ENCODE measurements at regions not wholly inside any gene's neighbourhood (a gene's known extent, or its start where the extent isn't known, plus 50 kb on each side); places are given as distances from the start of the nearest gene placed in this dataset.

- Mint-ChIP-seq H3K27ac (no peak overlapping the region), H3K27me3 (no peaks in the 10 kb centered on the region), H3K36me3 (no peaks in the 10 kb centered on the region), H3K9me3 (peaks cover 0 to 2% (median 2%) of the 10 kb centered on the region in 3 donors), H3K4me3 (no peak overlapping the region), H3K4me1 (no peaks in the 10 kb centered on the region)
These were observed 208.7 kb downstream of the KITLG start for GRCh38 chr12:88371416-88372183.

DNA sequence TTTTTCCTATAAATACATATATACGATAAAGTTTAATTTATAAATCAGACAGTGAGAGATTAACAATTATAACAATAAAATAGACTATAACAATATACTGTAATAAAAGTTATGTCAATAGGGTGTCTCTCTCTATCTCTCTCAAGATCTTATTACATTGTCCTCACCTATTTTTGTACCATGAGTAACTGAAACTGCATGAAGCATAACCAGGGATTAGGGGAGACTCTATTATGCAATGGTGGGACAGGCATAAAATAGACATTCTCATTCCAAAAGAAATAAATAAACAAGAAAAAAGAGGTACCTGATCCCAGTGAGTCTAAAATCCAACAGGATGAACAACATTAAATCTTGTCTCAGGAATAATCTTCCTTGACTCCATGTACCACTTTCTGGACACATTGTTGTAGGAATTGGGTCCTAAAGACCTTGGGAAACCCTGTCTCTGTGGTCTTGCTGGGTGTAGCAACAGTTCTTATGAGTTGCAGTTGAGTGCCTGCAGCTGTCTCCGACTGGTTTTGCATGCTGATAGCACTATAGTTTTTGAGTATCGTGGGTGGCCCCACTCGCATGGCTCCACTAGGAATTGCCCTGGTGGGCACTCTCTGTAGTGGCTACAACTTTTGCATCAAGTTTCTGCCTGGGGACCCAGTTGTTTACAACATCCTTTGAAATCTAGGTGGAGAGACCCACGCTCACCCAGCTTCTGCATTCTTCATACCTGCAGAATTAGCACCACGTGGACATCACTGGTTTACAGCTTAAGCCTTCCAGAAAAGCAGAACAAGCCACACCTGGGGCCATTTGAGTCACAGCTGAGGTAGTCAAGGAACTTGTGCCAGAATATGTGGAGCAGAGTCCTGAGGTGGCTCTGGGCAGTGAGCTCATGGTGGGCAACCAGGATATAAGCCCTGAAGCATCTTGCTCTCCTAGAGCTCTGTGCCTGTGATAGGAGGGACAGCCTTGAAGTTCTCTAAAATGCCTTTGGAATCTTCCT, 204.7 kb downstream of the KITLG start:
- no peaks in the 10 kb centered on the region for H3K27me3 Mint-ChIP-seq
- no peaks in the 10 kb centered on the region for H3K4me1 Mint-ChIP-seq
- no peak overlapping the region for H3K27ac Mint-ChIP-seq
- H3K9me3 Mint-ChIP-seq, result peaks cover 0 to 2% (median 2%) of the 10 kb centered on the region in 3 donors
- H3K4me3 Mint-ChIP-seq, result no peak overlapping the region
- no peaks in the 10 kb centered on the region for H3K36me3 Mint-ChIP-seq

DNA sequence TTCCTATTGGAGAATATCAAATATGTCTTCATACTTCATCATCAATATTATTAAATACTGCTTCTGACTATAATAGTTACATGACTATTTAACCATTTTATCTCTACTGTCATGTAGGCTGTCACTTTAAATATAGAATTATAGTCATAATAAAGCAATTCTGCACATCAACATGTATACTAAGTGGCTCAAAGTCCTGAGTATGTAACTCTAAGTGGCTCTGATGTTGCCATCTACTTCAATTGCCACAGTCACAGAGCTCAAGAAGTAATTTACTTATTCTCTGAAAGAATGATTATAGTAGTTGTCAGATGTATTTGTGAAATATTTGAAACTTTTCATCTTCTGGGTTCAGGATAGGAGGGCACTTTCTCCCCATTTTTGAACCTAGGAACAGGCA, 202.3 kb downstream of the KITLG start:
- Mint-ChIP-seq H3K36me3 (no peaks in the 10 kb centered on the region), H3K4me1 (no peaks in the 10 kb centered on the region), H3K27ac (no peak overlapping the region)

DNA sequence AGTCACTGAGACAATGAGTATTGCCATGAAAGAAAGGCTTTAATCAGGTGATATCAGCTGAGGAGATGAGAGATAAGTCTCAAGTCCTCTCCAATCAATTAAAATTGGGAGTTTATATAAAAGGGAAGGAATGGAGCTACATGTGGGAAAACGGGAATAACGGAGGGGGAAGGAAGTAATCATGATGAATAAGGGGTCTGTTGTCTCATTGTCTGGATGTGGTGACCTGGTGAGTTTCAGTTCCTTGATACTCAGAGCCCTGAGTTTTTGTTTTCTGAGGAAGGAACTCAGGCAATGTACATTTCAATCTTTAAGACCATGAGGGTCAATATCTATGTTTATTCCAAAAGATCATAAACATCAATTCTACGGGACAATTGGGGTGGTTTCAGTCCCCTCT, 198.8 kb downstream of the KITLG start:
- no peaks in the 10 kb centered on the region for H3K36me3 Mint-ChIP-seq
- peaks cover 0 to 3% (median 2%) of the 10 kb centered on the region in 3 donors for H3K9me3 Mint-ChIP-seq
- H3K4me3 Mint-ChIP-seq, result no peak overlapping the region
- no peak overlapping the region for H3K27ac Mint-ChIP-seq
- H3K27me3 Mint-ChIP-seq, result no peaks in the 10 kb centered on the region
- H3K4me1 Mint-ChIP-seq, result peaks cover 0 to 3% (median 0%) of the 10 kb centered on the region in 3 donors

More for the DNA sequence above, 202.3 kb downstream of the KITLG start:
- Mint-ChIP-seq H3K9me3 (peaks cover 0 to 2% (median 2%) of the 10 kb centered on the region in 3 donors), H3K27me3 (no peaks in the 10 kb centered on the region), H3K4me3 (no peak overlapping the region)

GRCh38 chr12:88383405-88383804, 196.9 kb downstream of the KITLG start:
- Mint-ChIP-seq H3K4me1 (peaks cover 0 to 3% (median 0%) of the 10 kb centered on the region in 3 donors), H3K4me3 (no peak overlapping the region), H3K9me3 (peaks cover 0 to 2% (median 1%) of the 10 kb centered on the region in 3 donors), H3K27ac (no peak overlapping the region), H3K27me3 (no peaks in the 10 kb centered on the region), H3K36me3 (no peaks in the 10 kb centered on the region)

DNA sequence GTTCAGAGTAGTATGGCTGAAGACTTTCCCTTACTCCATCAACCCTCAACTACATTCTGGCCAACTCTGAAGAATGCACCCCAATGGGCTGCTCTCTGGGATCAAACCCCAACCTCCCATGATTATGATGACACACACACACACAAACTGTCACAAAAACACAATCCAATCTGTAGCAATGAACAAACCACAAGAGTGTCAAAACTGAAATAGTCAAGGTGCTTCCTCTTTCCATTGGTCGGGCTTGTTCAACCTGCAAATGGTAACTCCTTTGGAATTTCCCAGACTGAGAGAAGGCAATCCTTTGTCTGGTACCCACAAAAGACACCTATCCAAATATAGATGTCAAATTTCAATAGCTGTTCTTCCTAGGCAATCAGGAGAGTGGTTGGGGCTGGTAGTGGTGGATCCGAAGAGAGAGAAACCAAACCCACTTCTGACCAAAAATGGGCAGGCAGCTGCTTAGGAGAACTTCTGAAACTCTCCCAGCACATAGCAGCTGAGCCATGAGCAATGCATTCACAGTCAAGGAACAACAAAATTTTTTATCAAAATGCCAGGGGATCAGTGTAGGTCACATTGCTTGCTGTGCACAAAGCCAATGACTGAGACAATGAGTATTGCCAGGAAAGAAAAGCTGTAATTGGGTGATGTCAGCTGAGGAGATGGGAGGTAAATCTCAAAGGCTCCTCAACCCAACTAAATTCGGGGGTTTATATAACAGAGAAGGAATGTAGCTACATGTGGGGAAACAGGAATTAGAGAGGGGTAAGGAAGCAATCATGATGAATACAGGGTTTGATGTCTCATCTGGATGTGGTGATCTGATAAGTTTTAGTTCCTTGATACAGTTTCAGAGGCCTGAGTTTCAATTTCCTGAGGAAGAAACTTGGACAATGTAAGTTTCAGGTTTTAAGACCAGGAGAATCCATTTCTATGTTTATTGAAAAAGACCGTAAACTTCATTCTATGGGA, 191.4 kb downstream of the KITLG start:
- Mint-ChIP-seq H3K9me3 (peaks cover 1 to 4% (median 2%) of the 10 kb centered on the region in 3 donors), H3K27me3 (no peaks in the 10 kb centered on the region), H3K27ac (no peak overlapping the region), H3K4me1 (no peaks in the 10 kb centered on the region), H3K4me3 (no peak overlapping the region), H3K36me3 (no peaks in the 10 kb centered on the region)

DNA sequence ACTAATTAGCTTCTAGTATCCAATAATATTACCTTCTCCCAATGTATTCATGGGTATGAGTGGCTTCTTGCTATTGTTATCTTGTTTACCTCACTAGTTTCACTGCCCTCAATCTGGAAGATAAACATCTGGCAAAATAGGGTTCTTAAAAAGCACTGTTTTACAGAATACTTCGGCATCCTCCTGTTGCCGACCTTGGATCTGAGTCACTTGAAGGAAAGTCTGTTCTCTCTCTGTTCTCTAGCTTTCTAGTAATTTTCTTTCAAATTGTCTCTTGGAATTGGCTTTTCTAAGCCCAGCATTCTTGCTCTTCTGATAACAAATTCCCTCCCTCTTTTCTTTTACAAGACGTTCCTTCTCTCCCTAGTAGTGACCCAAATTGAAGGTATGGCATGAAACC, 189.5 kb downstream of the KITLG start:
- H3K4me3 Mint-ChIP-seq, result no peak overlapping the region
- H3K27ac Mint-ChIP-seq, result no peak overlapping the region
- H3K27me3 Mint-ChIP-seq, result no peaks in the 10 kb centered on the region

GRCh38 chr12:88391556-88391955, 188.7 kb downstream of the KITLG start:
- no peaks in the 10 kb centered on the region for H3K36me3 Mint-ChIP-seq
- no peak overlapping the region for H3K4me3 Mint-ChIP-seq
- H3K9me3 Mint-ChIP-seq, result peaks cover 0 to 4% (median 2%) of the 10 kb centered on the region in 3 donors
- no peaks in the 10 kb centered on the region for H3K27me3 Mint-ChIP-seq
- no peak overlapping the region for H3K27ac Mint-ChIP-seq
- no peaks in the 10 kb centered on the region for H3K4me1 Mint-ChIP-seq

More for the DNA sequence above, 189.5 kb downstream of the KITLG start:
- Mint-ChIP-seq H3K4me1 (no peaks in the 10 kb centered on the region), H3K36me3 (no peaks in the 10 kb centered on the region), H3K9me3 (peaks cover 1 to 4% (median 2%) of the 10 kb centered on the region in 3 donors)

- H3K9me3 Mint-ChIP-seq, result peaks cover 0 to 4% (median 2%) of the 10 kb centered on the region in 3 donors
- no peak overlapping the region for H3K4me3 Mint-ChIP-seq
- H3K36me3 Mint-ChIP-seq, result no peaks in the 10 kb centered on the region
- no peak overlapping the region for H3K27ac Mint-ChIP-seq
- H3K27me3 Mint-ChIP-seq, result no peaks in the 10 kb centered on the region
- no peaks in the 10 kb centered on the region for H3K4me1 Mint-ChIP-seq
These were observed 187.1 kb downstream of the KITLG start for GRCh38 chr12:88393017-88393767.

DNA sequence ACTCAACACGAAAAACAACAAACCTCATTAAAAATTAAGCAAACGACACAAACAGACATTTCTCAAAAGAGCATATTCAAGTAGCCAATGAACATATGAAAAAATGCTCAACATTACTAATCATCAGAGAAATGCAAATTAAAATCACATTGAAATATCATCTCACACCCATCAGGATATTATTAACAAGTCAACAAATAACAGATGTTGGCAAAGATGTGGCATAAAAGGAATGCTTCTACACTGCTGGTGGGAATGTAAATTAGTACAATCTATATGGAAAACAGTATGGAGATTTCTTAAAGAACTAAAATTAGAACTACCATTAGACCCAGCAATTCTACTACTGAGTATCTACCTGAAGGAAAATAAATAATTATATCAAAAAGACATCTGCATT, 182.2 kb downstream of the KITLG start:
- Mint-ChIP-seq H3K9me3 (peaks cover 2 to 4% (median 2%) of the 10 kb centered on the region in 3 donors), H3K36me3 (no peaks in the 10 kb centered on the region), H3K4me3 (no peak overlapping the region), H3K4me1 (no peaks in the 10 kb centered on the region), H3K27me3 (no peaks in the 10 kb centered on the region), H3K27ac (no peak overlapping the region)

DNA sequence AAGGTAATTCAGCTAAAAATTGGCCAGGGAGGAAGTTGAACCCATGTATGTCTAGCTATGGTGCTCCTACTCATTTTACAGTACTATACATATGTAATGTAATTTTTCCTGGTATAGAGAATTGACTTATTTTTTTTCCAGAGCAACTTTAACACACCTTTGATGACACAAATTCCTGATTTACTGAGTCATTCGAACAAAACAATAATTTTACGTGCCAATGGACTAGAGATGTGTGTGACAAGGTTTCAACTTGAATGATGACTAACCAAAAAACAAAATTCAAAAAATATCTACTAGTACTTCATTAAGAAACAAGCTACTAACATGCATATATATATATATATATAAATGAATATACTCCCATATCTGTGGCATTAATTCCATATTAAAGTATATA, 180.5 kb downstream of the KITLG start:
- Mint-ChIP-seq H3K27me3 (no peaks in the 10 kb centered on the region), H3K4me1 (no peaks in the 10 kb centered on the region), H3K9me3 (peaks cover 0 to 4% (median 1%) of the 10 kb centered on the region in 3 donors), H3K36me3 (no peaks in the 10 kb centered on the region), H3K4me3 (no peak overlapping the region), H3K27ac (no peak overlapping the region)

GRCh38 chr12:88400302-88400701, 180.0 kb downstream of the KITLG start:
- H3K4me1 Mint-ChIP-seq, result no peaks in the 10 kb centered on the region
- no peaks in the 10 kb centered on the region for H3K27me3 Mint-ChIP-seq
- no peaks in the 10 kb centered on the region for H3K36me3 Mint-ChIP-seq
- H3K27ac Mint-ChIP-seq, result no peak overlapping the region
- no peak overlapping the region for H3K4me3 Mint-ChIP-seq
- peaks cover 0 to 4% (median 1%) of the 10 kb centered on the region in 3 donors for H3K9me3 Mint-ChIP-seq

DNA sequence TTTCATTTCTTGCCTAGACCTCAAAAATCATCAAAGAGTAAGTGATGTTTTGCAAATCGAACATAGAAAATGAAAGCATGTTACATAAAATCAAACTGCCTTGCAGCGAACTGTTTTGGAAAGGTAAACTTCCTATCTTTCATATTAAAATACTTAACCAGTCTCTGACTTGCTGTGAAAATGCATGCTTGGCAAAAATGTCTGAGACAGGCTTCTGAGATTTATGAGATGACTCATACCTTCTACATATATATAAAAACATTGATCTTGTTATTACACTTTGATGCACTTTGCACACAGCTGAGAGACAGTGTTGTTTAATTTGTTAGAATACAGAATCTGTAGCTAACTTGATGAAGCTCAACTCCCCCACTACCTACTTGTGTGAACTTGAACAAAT, 179.1 kb downstream of the KITLG start:
- Mint-ChIP-seq H3K36me3 (no peaks in the 10 kb centered on the region), H3K27me3 (no peaks in the 10 kb centered on the region), H3K27ac (no peak overlapping the region), H3K4me1 (no peaks in the 10 kb centered on the region), H3K4me3 (no peak overlapping the region), H3K9me3 (peaks cover 0 to 4% (median 1%) of the 10 kb centered on the region in 3 donors)

- no peaks in the 10 kb centered on the region for H3K36me3 Mint-ChIP-seq
- H3K4me3 Mint-ChIP-seq, result no peak overlapping the region
- H3K27ac Mint-ChIP-seq, result no peak overlapping the region
- no peaks in the 10 kb centered on the region for H3K4me1 Mint-ChIP-seq
- peaks cover 0 to 6% (median 1%) of the 10 kb centered on the region in 3 donors for H3K9me3 Mint-ChIP-seq
- no peaks in the 10 kb centered on the region for H3K27me3 Mint-ChIP-seq
These were observed 173.4 kb downstream of the KITLG start for GRCh38 chr12:88406905-88407304.

All from IgD-negative memory B cell (primary cell).